ENCODE measurements at regions not wholly inside any gene's neighbourhood (a gene's known extent, or its start where the extent isn't known, plus 50 kb on each side); places are given as distances from the start of the nearest gene placed in this dataset.

- no peak for TF ChIP-seq CTCF (IDR thresholded peaks at IDR 0.05; ENCODE audit: low read depth, low read length)
- TF ChIP-seq POLR2A (IDR thresholded peaks at IDR 0.05; ENCODE audit: extremely low read depth, insufficient read length): no peak
Measured at GRCh38 chr15:79230766-79231165, 51.8 kb upstream of the ANKRD34C start.

All from NB4 (cell line).